GM19468 (cell line): ENCODE measurements at regions not wholly inside any gene's neighbourhood (a gene's known extent, or its start where the extent isn't known, plus 50 kb on each side); places are given as distances from the start of the nearest gene placed in this dataset.

Experiments used
- ATAC-seq: cut with Tn5 transposase; IDR thresholded peaks from one replicate; pipeline ENCODE4 v1.9.1; 2021; ENCODE audit warnings: mild to moderate bottlenecking, moderate library complexity, moderate number of reproducible peaks; ENCODE audit not compliant: unreplicated experiment; ENCODE audit errors: extremely low read depth

GRCh38 chr2:142200062-142200461, 69.2 kb upstream of the LRP1B start:
- no peak for ATAC-seq

- no peak for ATAC-seq
Observed at GRCh38 chr2:142199073-142199472, 68.3 kb upstream of the LRP1B start.

- ATAC-seq: no peak
Observed at GRCh38 chr2:142190805-142191204, 60.0 kb upstream of the LRP1B start.

GRCh38 chr2:142189501-142189900, 58.7 kb upstream of the LRP1B start:
- no peak for ATAC-seq

GRCh38 chr2:142188562-142188961, 57.7 kb upstream of the LRP1B start:
- ATAC-seq: no peak

GRCh38 chr2:142180820-142181533, 50.2 kb upstream of the LRP1B start:
- ATAC-seq: no peak
